Thoracic aorta (tissue), 2 donors: ENCODE measurements at regions not wholly inside any gene's neighbourhood (a gene's known extent, or its start where the extent isn't known, plus 50 kb on each side); places are given as distances from the start of the nearest gene placed in this dataset.

Source experiments
- ATAC-seq: fragments of 150-250 bp; one replicate; pipeline ENCODE4 v1.8.0; 2017; ENCODE audit warnings: low read depth; ENCODE audit not compliant: insufficient number of reproducible peaks, low FRiP score
- DNase-seq: peaks from one replicate; pipeline ENCODE4 v3.0.0-alpha.2; 2020; ENCODE audit warnings: low spot score
- H3K27ac ChIP-seq, 2 donors: fragments of 200-600 bp; sonication (generic); 1 replicate in 1 of 2; 2 replicates in 1 of 2; pipeline ENCODE4 v1.5.1; 2016; ENCODE audit warnings: mild to moderate bottlenecking in 2 of 2, moderate library complexity in 2 of 2
- H3K27me3 ChIP-seq: fragments of 200-600 bp; sonication (generic); replicated peaks from 2 replicates; pipeline ENCODE4 v1.6.0; 2016; ENCODE audit warnings: mild to moderate bottlenecking; ENCODE audit not compliant: insufficient read depth
- H3K36me3 ChIP-seq: fragments of 200-600 bp; sonication (generic); one replicate; pipeline ENCODE4 v1.5.1; 2016
- H3K4me1 ChIP-seq, 2 donors: fragments of 200-600 bp; sonication (generic); 1 replicate in 1 of 2; 2 replicates in 1 of 2; pipeline versions ENCODE4 v1.5.1 to v1.6.0; 2016; ENCODE audit warnings: low read depth in 2 of 2, mild to moderate bottlenecking in 1 of 2; ENCODE audit not compliant: control insufficient read depth in 1 of 2
- H3K4me3 ChIP-seq: fragments of 200-600 bp; sonication (generic); 2 replicates; pipeline ENCODE4 v1.5.1; 2016; ENCODE audit warnings: mild to moderate bottlenecking
- H3K9me3 ChIP-seq: fragments of 200-600 bp; sonication (generic); 2 replicates; pipeline ENCODE4 v1.5.1; 2016
- TF ChIP-seq, protein P1 (sequence below): fragments of 200-600 bp; sonication (generic); IDR thresholded peaks from one replicate; pipeline ENCODE4 v1.5.1; 2019; ENCODE audit warnings: antibody characterized with exemption

- TF ChIP-seq, protein P1, sequence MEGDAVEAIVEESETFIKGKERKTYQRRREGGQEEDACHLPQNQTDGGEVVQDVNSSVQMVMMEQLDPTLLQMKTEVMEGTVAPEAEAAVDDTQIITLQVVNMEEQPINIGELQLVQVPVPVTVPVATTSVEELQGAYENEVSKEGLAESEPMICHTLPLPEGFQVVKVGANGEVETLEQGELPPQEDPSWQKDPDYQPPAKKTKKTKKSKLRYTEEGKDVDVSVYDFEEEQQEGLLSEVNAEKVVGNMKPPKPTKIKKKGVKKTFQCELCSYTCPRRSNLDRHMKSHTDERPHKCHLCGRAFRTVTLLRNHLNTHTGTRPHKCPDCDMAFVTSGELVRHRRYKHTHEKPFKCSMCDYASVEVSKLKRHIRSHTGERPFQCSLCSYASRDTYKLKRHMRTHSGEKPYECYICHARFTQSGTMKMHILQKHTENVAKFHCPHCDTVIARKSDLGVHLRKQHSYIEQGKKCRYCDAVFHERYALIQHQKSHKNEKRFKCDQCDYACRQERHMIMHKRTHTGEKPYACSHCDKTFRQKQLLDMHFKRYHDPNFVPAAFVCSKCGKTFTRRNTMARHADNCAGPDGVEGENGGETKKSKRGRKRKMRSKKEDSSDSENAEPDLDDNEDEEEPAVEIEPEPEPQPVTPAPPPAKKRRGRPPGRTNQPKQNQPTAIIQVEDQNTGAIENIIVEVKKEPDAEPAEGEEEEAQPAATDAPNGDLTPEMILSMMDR: no peak
- no peak for ATAC-seq
- Histone ChIP-seq H3K27me3 (no peaks in the 10 kb centered on the region), H3K4me1 (peaks cover 39 to 97% of the 10 kb centered on the region in 2 donors), H3K36me3 (no peaks in the 10 kb centered on the region), H3K9me3 (no peaks in the 10 kb centered on the region), H3K27ac (peak overlapping the region in 1 of 2 donors; percentile 24), H3K4me3 (no peak overlapping the region)
- no peak for DNase-seq
Measured at GRCh38 chr11:19601235-19601634, 111.4 kb upstream of the NAV2 start.

DNA sequence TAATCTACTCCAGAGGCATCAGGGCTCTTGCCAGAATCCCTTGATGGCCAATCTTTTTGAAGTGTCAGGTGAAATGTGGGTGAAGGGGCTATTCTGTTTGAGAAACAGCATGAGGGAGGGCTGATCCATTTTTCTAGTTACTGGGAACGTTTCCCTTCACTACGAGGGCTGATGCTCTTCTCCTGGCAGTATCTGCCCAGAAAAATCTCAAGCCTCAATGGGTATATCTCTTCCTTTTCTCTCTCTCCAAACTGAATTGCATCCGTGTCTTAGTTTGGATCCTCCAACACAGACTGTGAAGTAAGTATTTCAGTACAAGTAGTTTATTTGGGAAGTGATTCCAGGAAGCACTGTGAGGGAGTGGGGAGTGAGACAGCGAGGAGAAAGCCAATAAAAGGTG is 113.0 kb upstream of the NAV2 start:
- Histone ChIP-seq H3K9me3 (no peaks in the 10 kb centered on the region), H3K27ac (peak overlapping the region; percentile 90), H3K4me3 (peak overlapping the region; percentile 61), H3K4me1 (peaks cover 36 to 96% of the 10 kb centered on the region in 2 donors), H3K27me3 (no peaks in the 10 kb centered on the region), H3K36me3 (no peaks in the 10 kb centered on the region)
- ATAC-seq (no peak), DNase-seq (no peak)
- TF ChIP-seq, protein P1: no peak

DNA sequence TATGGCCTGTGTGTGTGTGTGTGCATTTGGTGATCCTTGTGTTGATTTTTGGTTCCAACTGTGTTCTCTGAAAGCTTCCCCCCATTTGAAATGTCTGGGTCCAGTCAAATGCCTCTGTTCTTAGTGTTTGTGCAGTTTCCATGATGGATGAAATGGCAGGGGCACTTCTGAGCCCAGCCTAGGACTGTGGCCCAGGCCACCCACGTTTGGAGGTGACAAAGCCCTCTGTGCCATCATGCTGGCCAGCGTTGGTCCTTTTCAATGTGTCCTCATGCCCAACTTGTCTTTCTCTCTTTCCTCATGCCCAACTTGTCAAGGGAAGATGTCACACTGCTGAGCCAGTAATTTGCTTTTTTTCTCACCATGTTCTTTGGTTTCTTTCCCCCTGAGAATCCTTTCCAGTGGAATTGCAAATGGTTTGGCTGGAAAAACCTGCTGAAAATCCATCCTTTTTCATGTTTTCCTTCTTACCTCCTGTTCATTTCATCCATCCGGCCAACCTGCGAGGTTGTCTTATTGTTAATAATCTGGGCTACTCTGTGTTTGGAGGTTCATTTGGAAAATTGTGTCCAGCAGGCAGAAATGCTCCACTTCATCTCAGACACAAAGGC is 113.7 kb upstream of the NAV2 start:
- TF ChIP-seq, protein P1: no peak
- Histone ChIP-seq H3K4me3 (peak overlapping the region; percentile 61), H3K9me3 (no peaks in the 10 kb centered on the region), H3K4me1 (peaks cover 36 to 93% of the 10 kb centered on the region in 2 donors), H3K27ac (peak overlapping the region; percentile 90), H3K36me3 (no peaks in the 10 kb centered on the region), H3K27me3 (no peaks in the 10 kb centered on the region)
- ATAC-seq (no peak), DNase-seq (no peak)

DNA sequence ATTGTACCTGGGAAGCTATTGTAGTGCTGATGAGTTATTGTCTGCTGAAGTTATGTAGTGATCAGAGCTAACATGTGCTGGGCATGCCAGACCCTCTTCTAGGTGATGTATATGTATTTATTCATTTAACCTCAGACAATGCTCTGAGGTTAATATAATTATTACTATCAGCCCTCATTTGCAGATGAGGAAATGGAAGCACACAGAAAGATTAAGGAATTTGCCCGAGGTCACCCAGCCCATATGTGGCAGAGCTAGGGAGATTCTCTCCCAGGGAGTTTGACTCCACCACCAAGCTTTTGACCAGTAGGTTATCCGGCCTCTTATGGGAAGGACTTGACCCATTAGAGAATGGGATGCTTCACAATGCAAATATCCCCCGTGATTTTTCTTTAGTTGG is 114.2 kb upstream of the NAV2 start:
- Histone ChIP-seq H3K27ac (peak overlapping the region; percentile 90), H3K4me1 (peaks cover 36 to 93% of the 10 kb centered on the region in 2 donors), H3K36me3 (no peaks in the 10 kb centered on the region), H3K9me3 (no peaks in the 10 kb centered on the region), H3K27me3 (no peaks in the 10 kb centered on the region), H3K4me3 (peak overlapping the region; percentile 61)
- no peak for ATAC-seq
- no peak for DNase-seq
- TF ChIP-seq, protein P1: no peak

DNA sequence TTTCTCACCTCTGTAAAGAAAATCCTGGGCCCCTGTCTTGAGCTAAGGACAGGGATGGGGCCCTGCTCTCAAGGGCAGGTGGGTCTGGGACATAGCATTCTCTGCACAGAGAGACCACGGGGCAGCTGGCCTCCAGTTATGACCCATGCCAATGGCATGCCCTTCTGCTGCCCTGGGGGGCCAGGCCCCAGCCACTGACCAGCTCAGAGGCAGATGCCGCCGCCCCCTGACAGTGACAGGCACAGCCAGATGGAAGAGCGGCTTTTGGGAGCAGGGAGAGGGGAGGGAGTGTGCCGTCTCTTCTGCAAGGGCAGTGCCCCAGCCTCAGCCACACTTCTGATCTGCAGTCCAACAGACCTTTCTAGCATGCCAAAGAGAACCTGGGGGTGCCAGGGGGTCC is 114.8 kb upstream of the NAV2 start:
- H3K36me3 ChIP-seq: no peaks in the 10 kb centered on the region
- no peaks in the 10 kb centered on the region for H3K9me3 ChIP-seq
- H3K27me3 ChIP-seq: no peaks in the 10 kb centered on the region
- ATAC-seq (no peak), DNase-seq (no peak)
- H3K4me3 ChIP-seq: peak overlapping the region; percentile 61
- H3K4me1 ChIP-seq: peaks cover 34 to 88% of the 10 kb centered on the region in 2 donors
- H3K27ac ChIP-seq: peak overlapping the region; percentile 90
- TF ChIP-seq, protein P1: no peak
